ENCODE measurements at regions not wholly inside any gene's neighbourhood (a gene's known extent, or its start where the extent isn't known, plus 50 kb on each side); places are given as distances from the start of the nearest gene placed in this dataset.
A peak's percentile ranks its signal among the peaks of the same experiment; 100 is the strongest.

DNA sequence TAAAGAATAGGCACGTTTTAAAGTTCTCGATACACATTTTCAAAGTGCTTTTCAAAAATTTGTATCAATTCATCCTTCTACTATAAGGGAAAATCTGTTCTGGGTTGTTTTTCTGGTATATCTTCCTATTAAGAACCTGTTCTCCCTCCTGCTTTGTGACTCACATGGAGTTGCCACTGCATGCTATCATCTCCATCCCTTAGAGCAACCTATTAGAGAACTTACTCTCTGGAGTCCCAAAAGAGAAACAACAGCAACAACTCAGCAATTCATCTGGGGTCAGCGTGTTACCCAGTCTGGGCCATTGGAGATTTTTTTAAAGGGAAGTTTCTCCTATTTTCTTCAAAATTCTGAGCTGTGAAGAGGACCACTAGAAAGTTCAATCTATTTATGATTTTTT, 227.4 kb downstream of the HLX start:
- peaks cover 1% of the 10 kb centered on the region for H3K4me1 Mint-ChIP-seq
- TF ChIP-seq, protein P1, sequence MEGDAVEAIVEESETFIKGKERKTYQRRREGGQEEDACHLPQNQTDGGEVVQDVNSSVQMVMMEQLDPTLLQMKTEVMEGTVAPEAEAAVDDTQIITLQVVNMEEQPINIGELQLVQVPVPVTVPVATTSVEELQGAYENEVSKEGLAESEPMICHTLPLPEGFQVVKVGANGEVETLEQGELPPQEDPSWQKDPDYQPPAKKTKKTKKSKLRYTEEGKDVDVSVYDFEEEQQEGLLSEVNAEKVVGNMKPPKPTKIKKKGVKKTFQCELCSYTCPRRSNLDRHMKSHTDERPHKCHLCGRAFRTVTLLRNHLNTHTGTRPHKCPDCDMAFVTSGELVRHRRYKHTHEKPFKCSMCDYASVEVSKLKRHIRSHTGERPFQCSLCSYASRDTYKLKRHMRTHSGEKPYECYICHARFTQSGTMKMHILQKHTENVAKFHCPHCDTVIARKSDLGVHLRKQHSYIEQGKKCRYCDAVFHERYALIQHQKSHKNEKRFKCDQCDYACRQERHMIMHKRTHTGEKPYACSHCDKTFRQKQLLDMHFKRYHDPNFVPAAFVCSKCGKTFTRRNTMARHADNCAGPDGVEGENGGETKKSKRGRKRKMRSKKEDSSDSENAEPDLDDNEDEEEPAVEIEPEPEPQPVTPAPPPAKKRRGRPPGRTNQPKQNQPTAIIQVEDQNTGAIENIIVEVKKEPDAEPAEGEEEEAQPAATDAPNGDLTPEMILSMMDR (IDR thresholded peaks at IDR 0.05; ENCODE audit: unreplicated experiment in 3 of 3): no peak
- no peak overlapping the region for H3K27ac Mint-ChIP-seq
- H3K4me3 Mint-ChIP-seq: no peak overlapping the region
- H3K9me3 Mint-ChIP-seq: peaks cover 6% of the 10 kb centered on the region
- no peaks in the 10 kb centered on the region for H3K36me3 Mint-ChIP-seq (ENCODE audit: low read depth)
- peaks cover 8% of the 10 kb centered on the region for H3K27me3 Mint-ChIP-seq (ENCODE audit: low read depth)

- no peaks in the 10 kb centered on the region for H3K36me3 Mint-ChIP-seq (ENCODE audit: low read depth)
- TF ChIP-seq, protein P1 (IDR thresholded peaks at IDR 0.05; ENCODE audit: unreplicated experiment in 3 of 3): no peak
- no peaks in the 10 kb centered on the region for H3K4me1 Mint-ChIP-seq
- no peak overlapping the region for H3K4me3 Mint-ChIP-seq
- H3K27me3 Mint-ChIP-seq (ENCODE audit: low read depth): peaks cover 4% of the 10 kb centered on the region
- peaks cover 9% of the 10 kb centered on the region for H3K9me3 Mint-ChIP-seq
- H3K27ac Mint-ChIP-seq: no peak overlapping the region
Measured at GRCh38 chr1:221109930-221110329, 230.7 kb downstream of the HLX start.

- H3K9me3 Mint-ChIP-seq: peaks cover 8% of the 10 kb centered on the region
- peaks cover 23% of the 10 kb centered on the region for H3K4me1 Mint-ChIP-seq
- peak overlapping the region; percentile 80 to 85 (median 85) for H3K27ac Mint-ChIP-seq
- no peaks in the 10 kb centered on the region for H3K27me3 Mint-ChIP-seq (ENCODE audit: low read depth)
- TF ChIP-seq, protein P1 (IDR thresholded peaks at IDR 0.05; ENCODE audit: unreplicated experiment in 3 of 3): no peak
- no peak overlapping the region for H3K4me3 Mint-ChIP-seq
- no peaks in the 10 kb centered on the region for H3K36me3 Mint-ChIP-seq (ENCODE audit: low read depth)
Measured at GRCh38 chr1:221117133-221117532, 237.9 kb downstream of the HLX start.

GRCh38 chr1:221117548-221117951, 238.3 kb downstream of the HLX start:
- TF ChIP-seq, protein P1 (IDR thresholded peaks at IDR 0.05; ENCODE audit: unreplicated experiment in 3 of 3): no peak
- peak overlapping the region; percentile 80 to 85 (median 85) for H3K27ac Mint-ChIP-seq
- H3K36me3 Mint-ChIP-seq (ENCODE audit: low read depth): no peaks in the 10 kb centered on the region

GRCh38 chr1:221118176-221118937, 239.1 kb downstream of the HLX start:
- TF ChIP-seq, protein P1 (IDR thresholded peaks at IDR 0.05; ENCODE audit: unreplicated experiment in 3 of 3): no peak
- H3K9me3 Mint-ChIP-seq: peaks cover 9% of the 10 kb centered on the region
- H3K27ac Mint-ChIP-seq: peak overlapping the region; percentile 25 to 85 (median 80)
- H3K36me3 Mint-ChIP-seq (ENCODE audit: low read depth): no peaks in the 10 kb centered on the region
- no peak overlapping the region for H3K4me3 Mint-ChIP-seq
- H3K27me3 Mint-ChIP-seq (ENCODE audit: low read depth): no peaks in the 10 kb centered on the region
- H3K4me1 Mint-ChIP-seq: peaks cover 23% of the 10 kb centered on the region

More at GRCh38 chr1:221117548-221117951, 238.3 kb downstream of the HLX start:
- H3K4me3 Mint-ChIP-seq: no peak overlapping the region
- no peaks in the 10 kb centered on the region for H3K27me3 Mint-ChIP-seq (ENCODE audit: low read depth)
- H3K9me3 Mint-ChIP-seq: peaks cover 9% of the 10 kb centered on the region
- peaks cover 23% of the 10 kb centered on the region for H3K4me1 Mint-ChIP-seq

DNA sequence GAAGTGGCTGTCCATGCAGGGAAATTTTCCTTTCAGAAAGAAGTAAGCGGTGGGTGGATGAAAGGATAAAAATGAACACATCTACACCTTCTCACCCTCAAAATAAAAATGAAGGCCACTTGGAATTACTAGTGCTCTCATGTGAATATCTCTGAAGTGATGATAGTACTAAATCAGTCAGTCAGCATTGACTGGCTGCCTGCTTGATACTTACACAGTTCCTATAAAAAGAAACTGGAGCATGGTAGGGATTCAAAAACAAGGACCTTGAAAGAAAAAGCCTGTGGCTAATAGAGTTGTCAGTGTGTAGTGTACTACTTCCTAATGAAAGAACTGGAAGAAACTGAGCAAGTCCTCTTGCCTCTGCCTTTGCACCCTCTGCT, 239.7 kb downstream of the HLX start:
- Mint-ChIP-seq H3K4me1 (peaks cover 23% of the 10 kb centered on the region), H3K27ac (peak overlapping the region in 2 of 3 experiments; percentile 17 to 25), H3K9me3 (peaks cover 9% of the 10 kb centered on the region), H3K27me3 (ENCODE audit: low read depth) (no peaks in the 10 kb centered on the region), H3K36me3 (ENCODE audit: low read depth) (no peaks in the 10 kb centered on the region), H3K4me3 (no peak overlapping the region)
- TF ChIP-seq, protein P1 (IDR thresholded peaks at IDR 0.05; ENCODE audit: unreplicated experiment in 3 of 3): no peak

Data from nephron (organoid).